ENCODE measurements at regions not wholly inside any gene's neighbourhood (a gene's known extent, or its start where the extent isn't known, plus 50 kb on each side); places are given as distances from the start of the nearest gene placed in this dataset.

- Histone ChIP-seq H3K36me3 (ENCODE audit: control insufficient read depth in 2 of 2, insufficient read depth in 2 of 2, low read length in 2 of 2) (no peaks in the 10 kb centered on the region), H3K9me3 (ENCODE audit: control insufficient read depth in 2 of 2, low read length in 2 of 2) (peaks cover 8% of the 10 kb centered on the region in 2 donors), H3K4me3 (ENCODE audit: low read length in 2 of 2) (no peak overlapping the region), H3K4me1 (ENCODE audit: control insufficient read depth, insufficient read depth, low read length) (no peaks in the 10 kb centered on the region), H3K27me3 (ENCODE audit: control insufficient read depth in 1 of 2, insufficient read depth in 2 of 2, low read length in 2 of 2) (no peaks in the 10 kb centered on the region), H3K9ac (ENCODE audit: low read length in 2 of 2) (no peak overlapping the region), H3K27ac (ENCODE audit: low read length) (no peak overlapping the region)
Observed at GRCh38 chr2:82501217-82501616, 1957.9 kb downstream of the SUCLG1 start.

- Histone ChIP-seq H3K27me3 (ENCODE audit: control insufficient read depth in 1 of 2, insufficient read depth in 2 of 2, low read length in 2 of 2) (no peaks in the 10 kb centered on the region), H3K27ac (ENCODE audit: low read length) (no peak overlapping the region), H3K4me1 (ENCODE audit: control insufficient read depth, insufficient read depth, low read length) (no peaks in the 10 kb centered on the region), H3K9me3 (ENCODE audit: control insufficient read depth in 2 of 2, low read length in 2 of 2) (peaks cover 8% of the 10 kb centered on the region in 2 donors), H3K9ac (ENCODE audit: low read length in 2 of 2) (no peak overlapping the region), H3K36me3 (ENCODE audit: control insufficient read depth in 2 of 2, insufficient read depth in 2 of 2, low read length in 2 of 2) (no peaks in the 10 kb centered on the region), H3K4me3 (ENCODE audit: low read length in 2 of 2) (no peak overlapping the region)
Observed at GRCh38 chr2:82498777-82499443, 1960.2 kb downstream of the SUCLG1 start.

- no peak overlapping the region for H3K9ac ChIP-seq (ENCODE audit: low read length in 2 of 2)
- no peaks in the 10 kb centered on the region for H3K36me3 ChIP-seq (ENCODE audit: control insufficient read depth in 2 of 2, insufficient read depth in 2 of 2, low read length in 2 of 2)
- H3K27ac ChIP-seq (ENCODE audit: low read length): no peak overlapping the region
- no peaks in the 10 kb centered on the region for H3K27me3 ChIP-seq (ENCODE audit: control insufficient read depth in 1 of 2, insufficient read depth in 2 of 2, low read length in 2 of 2)
- no peaks in the 10 kb centered on the region for H3K9me3 ChIP-seq (ENCODE audit: control insufficient read depth in 2 of 2, low read length in 2 of 2)
- no peak overlapping the region for H3K4me3 ChIP-seq (ENCODE audit: low read length in 2 of 2)
- H3K4me1 ChIP-seq (ENCODE audit: control insufficient read depth, insufficient read depth, low read length): no peaks in the 10 kb centered on the region
Observed at GRCh38 chr2:82494739-82495138, 1964.3 kb downstream of the SUCLG1 start.

DNA sequence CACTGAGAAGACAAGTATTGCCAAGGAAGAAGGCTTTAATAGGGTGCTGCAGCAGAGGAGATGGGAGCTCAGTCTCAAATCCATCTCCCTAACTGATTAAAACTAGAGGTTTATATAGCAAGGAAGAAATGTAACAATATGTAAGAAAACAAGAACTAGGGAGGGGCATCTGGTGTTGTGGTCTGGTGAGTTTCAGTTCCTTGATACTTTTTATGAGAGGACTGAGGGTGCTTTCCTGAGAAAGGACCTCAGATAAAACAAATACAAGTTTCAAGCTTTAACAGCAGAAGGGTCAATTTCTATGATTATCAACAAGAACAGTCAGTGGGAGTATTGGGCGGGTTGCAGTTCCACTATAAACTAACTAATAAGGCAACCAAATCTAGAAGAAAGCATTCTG lies 1967.5 kb downstream of the SUCLG1 start:
- no peaks in the 10 kb centered on the region for H3K9me3 ChIP-seq (ENCODE audit: control insufficient read depth in 2 of 2, low read length in 2 of 2)
- H3K4me3 ChIP-seq (ENCODE audit: low read length in 2 of 2): no peak overlapping the region
- no peaks in the 10 kb centered on the region for H3K36me3 ChIP-seq (ENCODE audit: control insufficient read depth in 2 of 2, insufficient read depth in 2 of 2, low read length in 2 of 2)
- H3K9ac ChIP-seq (ENCODE audit: low read length in 2 of 2): no peak overlapping the region
- H3K27me3 ChIP-seq (ENCODE audit: control insufficient read depth in 1 of 2, insufficient read depth in 2 of 2, low read length in 2 of 2): no peaks in the 10 kb centered on the region
- no peak overlapping the region for H3K27ac ChIP-seq (ENCODE audit: low read length)
- no peaks in the 10 kb centered on the region for H3K4me1 ChIP-seq (ENCODE audit: control insufficient read depth, insufficient read depth, low read length)

DNA sequence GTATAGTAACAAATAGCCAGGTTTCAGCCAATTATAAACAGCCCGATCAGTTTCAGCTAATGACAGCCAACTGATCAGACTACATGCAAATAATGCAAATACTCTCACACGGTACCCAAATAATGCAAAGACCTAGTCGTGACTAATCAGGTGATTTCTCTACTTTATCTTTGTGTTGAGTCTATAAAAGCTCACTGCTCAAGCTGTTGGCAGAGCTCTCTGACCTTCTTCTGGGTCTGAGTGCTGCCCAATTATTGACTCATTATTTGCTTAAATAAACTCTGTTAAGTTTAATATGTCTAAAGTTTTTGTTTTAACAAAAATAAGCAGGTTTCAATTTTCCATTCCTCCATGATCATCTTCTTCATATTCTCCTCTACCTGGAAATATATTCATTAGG lies 1971.7 kb downstream of the SUCLG1 start:
- no peaks in the 10 kb centered on the region for H3K4me1 ChIP-seq (ENCODE audit: control insufficient read depth, insufficient read depth, low read length)
- no peak overlapping the region for H3K27ac ChIP-seq (ENCODE audit: low read length)
- H3K36me3 ChIP-seq (ENCODE audit: control insufficient read depth in 2 of 2, insufficient read depth in 2 of 2, low read length in 2 of 2): no peaks in the 10 kb centered on the region
- H3K4me3 ChIP-seq (ENCODE audit: low read length in 2 of 2): no peak overlapping the region
- H3K27me3 ChIP-seq (ENCODE audit: control insufficient read depth in 1 of 2, insufficient read depth in 2 of 2, low read length in 2 of 2): no peaks in the 10 kb centered on the region
- H3K9ac ChIP-seq (ENCODE audit: low read length in 2 of 2): no peak overlapping the region
- H3K9me3 ChIP-seq (ENCODE audit: control insufficient read depth in 2 of 2, low read length in 2 of 2): no peaks in the 10 kb centered on the region

GRCh38 chr2:82485701-82486100 lies 1973.4 kb downstream of the SUCLG1 start:
- Histone ChIP-seq H3K9ac (ENCODE audit: low read length in 2 of 2) (no peak overlapping the region), H3K27me3 (ENCODE audit: control insufficient read depth in 1 of 2, insufficient read depth in 2 of 2, low read length in 2 of 2) (no peaks in the 10 kb centered on the region), H3K27ac (ENCODE audit: low read length) (no peak overlapping the region), H3K4me3 (ENCODE audit: low read length in 2 of 2) (no peak overlapping the region), H3K9me3 (ENCODE audit: control insufficient read depth in 2 of 2, low read length in 2 of 2) (no peaks in the 10 kb centered on the region), H3K36me3 (ENCODE audit: control insufficient read depth in 2 of 2, insufficient read depth in 2 of 2, low read length in 2 of 2) (no peaks in the 10 kb centered on the region), H3K4me1 (ENCODE audit: control insufficient read depth, insufficient read depth, low read length) (no peaks in the 10 kb centered on the region)

DNA sequence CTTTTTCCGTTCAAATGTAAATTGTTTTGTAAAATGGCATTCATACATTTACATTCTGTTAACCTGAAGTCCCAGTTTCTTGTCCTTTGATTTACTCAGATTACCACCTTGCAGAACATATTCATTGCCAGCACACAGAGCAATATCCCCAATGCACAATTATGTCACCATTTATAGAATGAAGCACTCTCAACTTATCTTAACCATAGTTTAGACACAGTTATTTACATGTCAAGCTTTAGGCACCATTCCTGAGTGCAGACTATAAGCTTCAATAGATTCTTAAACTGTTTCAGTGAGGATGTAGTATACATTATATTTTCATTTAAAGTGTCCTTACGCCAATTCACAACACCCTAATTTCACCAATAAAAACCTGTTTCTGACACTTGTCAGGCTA lies 1977.9 kb downstream of the SUCLG1 start:
- Histone ChIP-seq H3K4me1 (ENCODE audit: control insufficient read depth, insufficient read depth, low read length) (no peaks in the 10 kb centered on the region), H3K27me3 (ENCODE audit: control insufficient read depth in 1 of 2, insufficient read depth in 2 of 2, low read length in 2 of 2) (no peaks in the 10 kb centered on the region), H3K36me3 (ENCODE audit: control insufficient read depth in 2 of 2, insufficient read depth in 2 of 2, low read length in 2 of 2) (no peaks in the 10 kb centered on the region), H3K27ac (ENCODE audit: low read length) (no peak overlapping the region), H3K4me3 (ENCODE audit: low read length in 2 of 2) (no peak overlapping the region), H3K9me3 (ENCODE audit: control insufficient read depth in 2 of 2, low read length in 2 of 2) (no peaks in the 10 kb centered on the region), H3K9ac (ENCODE audit: low read length in 2 of 2) (no peak overlapping the region)

DNA sequence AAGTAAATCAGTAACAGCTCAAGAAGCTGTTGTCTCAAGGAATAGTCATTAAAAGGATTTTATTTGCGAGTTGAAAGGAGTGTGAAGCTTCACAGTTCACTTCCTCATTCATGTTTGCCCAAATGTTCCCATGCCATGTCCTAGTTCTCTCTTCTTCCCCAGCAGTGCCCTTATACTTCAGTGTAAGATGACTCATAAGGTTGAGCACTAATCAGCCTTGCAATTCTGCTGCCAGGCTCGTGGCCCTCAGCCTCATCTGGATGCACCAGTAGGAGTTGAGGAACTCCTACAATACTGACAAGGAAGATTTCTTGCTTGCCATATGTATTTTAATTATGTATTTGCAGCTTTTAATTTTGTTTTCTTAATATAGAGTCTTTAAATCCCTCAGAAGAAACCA lies 1980.4 kb downstream of the SUCLG1 start:
- Histone ChIP-seq H3K9ac (ENCODE audit: low read length in 2 of 2) (no peak overlapping the region), H3K36me3 (ENCODE audit: control insufficient read depth in 2 of 2, insufficient read depth in 2 of 2, low read length in 2 of 2) (no peaks in the 10 kb centered on the region), H3K4me1 (ENCODE audit: control insufficient read depth, insufficient read depth, low read length) (no peaks in the 10 kb centered on the region), H3K27ac (ENCODE audit: low read length) (no peak overlapping the region), H3K9me3 (ENCODE audit: control insufficient read depth in 2 of 2, low read length in 2 of 2) (no peaks in the 10 kb centered on the region), H3K4me3 (ENCODE audit: low read length in 2 of 2) (no peak overlapping the region), H3K27me3 (ENCODE audit: control insufficient read depth in 1 of 2, insufficient read depth in 2 of 2, low read length in 2 of 2) (no peaks in the 10 kb centered on the region)

GRCh38 chr2:82476094-82476493 lies 1983.0 kb downstream of the SUCLG1 start:
- Histone ChIP-seq H3K9me3 (ENCODE audit: control insufficient read depth in 2 of 2, low read length in 2 of 2) (no peaks in the 10 kb centered on the region), H3K4me3 (ENCODE audit: low read length in 2 of 2) (no peak overlapping the region), H3K27me3 (ENCODE audit: control insufficient read depth in 1 of 2, insufficient read depth in 2 of 2, low read length in 2 of 2) (no peaks in the 10 kb centered on the region), H3K4me1 (ENCODE audit: control insufficient read depth, insufficient read depth, low read length) (no peaks in the 10 kb centered on the region), H3K9ac (ENCODE audit: low read length in 2 of 2) (no peak overlapping the region), H3K36me3 (ENCODE audit: control insufficient read depth in 2 of 2, insufficient read depth in 2 of 2, low read length in 2 of 2) (no peaks in the 10 kb centered on the region), H3K27ac (ENCODE audit: low read length) (no peak overlapping the region)

DNA sequence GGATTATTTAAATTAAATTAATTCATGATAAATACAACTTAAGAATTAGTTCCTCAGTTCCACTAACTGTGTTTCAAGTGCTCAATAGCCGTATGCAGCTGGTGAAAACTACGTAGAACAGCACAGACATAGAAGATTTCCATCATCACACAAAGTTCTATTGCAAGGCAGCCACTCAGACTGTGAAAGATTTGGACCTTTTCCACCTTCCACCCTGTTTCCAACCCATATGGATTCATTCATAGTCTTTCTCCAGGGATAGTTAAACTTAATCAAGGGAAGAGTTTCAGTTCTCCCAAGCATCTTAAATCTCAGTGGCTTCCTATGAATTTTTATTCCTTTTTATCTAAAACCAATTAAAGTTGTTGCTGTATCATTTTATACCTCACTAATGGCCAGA lies 2030.8 kb downstream of the SUCLG1 start:
- H3K36me3 ChIP-seq (ENCODE audit: control insufficient read depth in 2 of 2, insufficient read depth in 2 of 2, low read length in 2 of 2): no peaks in the 10 kb centered on the region
- no peaks in the 10 kb centered on the region for H3K4me1 ChIP-seq (ENCODE audit: control insufficient read depth, insufficient read depth, low read length)
- H3K9ac ChIP-seq (ENCODE audit: low read length in 2 of 2): no peak overlapping the region
- no peak overlapping the region for H3K27ac ChIP-seq (ENCODE audit: low read length)
- no peaks in the 10 kb centered on the region for H3K9me3 ChIP-seq (ENCODE audit: control insufficient read depth in 2 of 2, low read length in 2 of 2)
- H3K4me3 ChIP-seq (ENCODE audit: low read length in 2 of 2): no peak overlapping the region
- no peaks in the 10 kb centered on the region for H3K27me3 ChIP-seq (ENCODE audit: control insufficient read depth in 1 of 2, insufficient read depth in 2 of 2, low read length in 2 of 2)

GRCh38 chr2:82412021-82412420 lies 2047.1 kb downstream of the SUCLG1 start:
- no peaks in the 10 kb centered on the region for H3K27me3 ChIP-seq (ENCODE audit: control insufficient read depth in 1 of 2, insufficient read depth in 2 of 2, low read length in 2 of 2)
- H3K27ac ChIP-seq (ENCODE audit: low read length): no peak overlapping the region
- H3K4me3 ChIP-seq (ENCODE audit: low read length in 2 of 2): no peak overlapping the region
- no peak overlapping the region for H3K9ac ChIP-seq (ENCODE audit: low read length in 2 of 2)
- no peaks in the 10 kb centered on the region for H3K36me3 ChIP-seq (ENCODE audit: control insufficient read depth in 2 of 2, insufficient read depth in 2 of 2, low read length in 2 of 2)
- H3K4me1 ChIP-seq (ENCODE audit: control insufficient read depth, insufficient read depth, low read length): no peaks in the 10 kb centered on the region
- H3K9me3 ChIP-seq (ENCODE audit: control insufficient read depth in 2 of 2, low read length in 2 of 2): peaks cover 0 to 4% of the 10 kb centered on the region in 2 donors

Measured in stomach smooth muscle (tissue), 2 donors.